WTC11 (cell line): ENCODE measurements at regions not wholly inside any gene's neighbourhood (a gene's known extent, or its start where the extent isn't known, plus 50 kb on each side); places are given as distances from the start of the nearest gene placed in this dataset.

Source experiments
- ATAC-seq: fragments of 200-7000 bp; cut with Tn5 transposase; 2 replicates; pipeline ENCODE4 v1.10.0; 2021; ENCODE audit warnings: mild to moderate bottlenecking, moderate library complexity
- CTCF ChIA-PET: fragments of 300-600 bp; sonication (Branson Sonifier 250); formaldehyde crosslinking; loops from one replicate; lab custom pipeline; 2021; ENCODE audit warnings: antibody characterized with exemption; lab: Charles Lee
- POLR2A ChIA-PET: fragments of 350-600 bp; sonication (Branson Sonifier 250); formaldehyde crosslinking; loops from one replicate; lab custom pipeline; 2021; ENCODE audit warnings: antibody characterized with exemption; lab: Charles Lee
- DNase-seq: peaks from one replicate; pipeline ENCODE4 v3.0.0; 2021; ENCODE audit warnings: low spot score
- H3K27ac Mint-ChIP-seq: 2 replicates; pipeline ENCODE4 v1.8.0; 2021; ENCODE audit warnings: mixed read lengths
- H3K27me3 Mint-ChIP-seq: 2 replicates; pipeline ENCODE4 v1.8.0; 2021; ENCODE audit warnings: low read depth, mild to moderate bottlenecking, moderate library complexity, mixed read lengths
- H3K36me3 Mint-ChIP-seq: 2 replicates; pipeline ENCODE4 v1.8.0; 2021; ENCODE audit warnings: mixed read lengths
- H3K4me1 Mint-ChIP-seq: 2 replicates; pipeline ENCODE4 v1.8.0; 2022; ENCODE audit warnings: mixed read lengths
- H3K4me3 Mint-ChIP-seq: 2 replicates; pipeline ENCODE4 v1.8.0; 2021; ENCODE audit warnings: mild to moderate bottlenecking, moderate library complexity, mixed read lengths
- H3K9me3 Mint-ChIP-seq: 2 replicates; pipeline ENCODE4 v1.8.0; 2021; ENCODE audit warnings: mixed read lengths
- AFF4 ChIP-seq: sonication (generic); formaldehyde crosslinking; IDR thresholded peaks from 2 replicates; pipeline ENCODE4 v1.8.1; 2023; ENCODE audit warnings: mild to moderate bottlenecking, missing genetic modification reagents, borderline replicate concordance
- CREM ChIP-seq: sonication (generic); formaldehyde crosslinking; IDR thresholded peaks from 2 replicates; pipeline ENCODE4 v1.8.1; 2022; ENCODE audit warnings: mild to moderate bottlenecking, missing genetic modification reagents, moderate library complexity
- EMX1 ChIP-seq: fragments of 250-450 bp; sonication (Bioruptor Pico); IDR thresholded peaks from 2 replicates; pipeline ENCODE4 v1.8.0; 2021; ENCODE audit warnings: mild to moderate bottlenecking
- ESRRA ChIP-seq: sonication (generic); formaldehyde crosslinking; IDR thresholded peaks from 2 replicates; pipeline ENCODE4 v1.8.1; 2022; ENCODE audit warnings: mild to moderate bottlenecking, missing genetic modification reagents, borderline replicate concordance
- FOXJ3 ChIP-seq: sonication (generic); formaldehyde crosslinking; IDR thresholded peaks from 2 replicates; pipeline ENCODE4 v1.9.0; 2021; ENCODE audit warnings: missing genetic modification reagents, mild to moderate bottlenecking, borderline replicate concordance
- FOXK1 ChIP-seq: sonication (generic); formaldehyde crosslinking; IDR thresholded peaks from 2 replicates; pipeline ENCODE4 v1.8.0; 2022; ENCODE audit warnings: mild to moderate bottlenecking, moderate library complexity, missing genetic modification reagents
- JUN ChIP-seq: sonication (generic); formaldehyde crosslinking; IDR thresholded peaks from 2 replicates; pipeline ENCODE4 v1.8.0; 2023; ENCODE audit warnings: mild to moderate bottlenecking, missing genetic modification reagents
- NFE2L1 ChIP-seq: sonication (generic); formaldehyde crosslinking; IDR thresholded peaks from 2 replicates; pipeline ENCODE4 v1.8.1; 2023; ENCODE audit warnings: missing genetic modification reagents
- PREB ChIP-seq: sonication (generic); formaldehyde crosslinking; IDR thresholded peaks from 2 replicates; pipeline ENCODE4 v1.8.1; 2022; ENCODE audit warnings: mild to moderate bottlenecking, missing genetic modification reagents, moderate library complexity, borderline replicate concordance
- SMAD3 ChIP-seq: sonication (generic); formaldehyde crosslinking; IDR thresholded peaks from 2 replicates; pipeline ENCODE4 v1.8.0; 2022; ENCODE audit warnings: missing genetic modification reagents, mild to moderate bottlenecking, borderline replicate concordance
- SOX15 ChIP-seq: fragments of 250-450 bp; sonication (Bioruptor Pico); IDR thresholded peaks from 2 replicates; pipeline ENCODE4 v1.9.0; 2021; ENCODE audit warnings: mild to moderate bottlenecking
- TEAD4 ChIP-seq: sonication (generic); formaldehyde crosslinking; IDR thresholded peaks from 2 replicates; pipeline ENCODE4 v1.8.0; 2022; ENCODE audit warnings: mild to moderate bottlenecking, missing genetic modification reagents
- TF ChIP-seq, protein P1 (sequence below): sonication (generic); formaldehyde crosslinking; IDR thresholded peaks from 2 replicates; pipeline ENCODE4 v1.8.1; 2023; ENCODE audit warnings: mild to moderate bottlenecking, missing genetic modification reagents
- TF ChIP-seq, protein P2 (sequence below): sonication (generic); formaldehyde crosslinking; IDR thresholded peaks from 2 replicates; pipeline ENCODE4 v1.8.0; 2022; ENCODE audit warnings: mild to moderate bottlenecking, missing genetic modification reagents
- TF ChIP-seq, protein P3 (sequence below): sonication (generic); formaldehyde crosslinking; IDR thresholded peaks from 2 replicates; pipeline ENCODE4 v1.8.0; 2023; ENCODE audit warnings: missing genetic modification reagents

DNA sequence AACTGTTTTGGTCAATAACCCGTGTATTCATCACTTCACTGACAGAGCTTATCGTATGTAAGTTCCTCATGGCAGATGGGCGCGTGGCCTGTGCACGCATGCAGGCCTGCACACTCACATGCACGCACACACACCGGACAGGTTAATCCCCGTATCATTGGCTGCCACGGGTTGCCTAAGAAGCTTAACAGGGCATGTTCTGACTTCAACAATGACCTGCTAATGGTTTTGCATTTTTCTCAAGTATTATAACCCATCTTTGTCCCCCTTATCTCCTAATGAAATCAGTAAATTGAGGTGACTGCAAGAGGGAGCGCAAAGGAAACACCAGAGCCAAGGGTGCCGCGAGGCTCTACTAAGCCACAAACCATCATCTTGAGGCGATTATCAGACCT lies 399.0 kb upstream of the ID2 start (continued):
- no peak for TF ChIP-seq TEAD4
- no peak for TF ChIP-seq JUN (CRISPR knock-in tag)
- TF ChIP-seq, protein P1, sequence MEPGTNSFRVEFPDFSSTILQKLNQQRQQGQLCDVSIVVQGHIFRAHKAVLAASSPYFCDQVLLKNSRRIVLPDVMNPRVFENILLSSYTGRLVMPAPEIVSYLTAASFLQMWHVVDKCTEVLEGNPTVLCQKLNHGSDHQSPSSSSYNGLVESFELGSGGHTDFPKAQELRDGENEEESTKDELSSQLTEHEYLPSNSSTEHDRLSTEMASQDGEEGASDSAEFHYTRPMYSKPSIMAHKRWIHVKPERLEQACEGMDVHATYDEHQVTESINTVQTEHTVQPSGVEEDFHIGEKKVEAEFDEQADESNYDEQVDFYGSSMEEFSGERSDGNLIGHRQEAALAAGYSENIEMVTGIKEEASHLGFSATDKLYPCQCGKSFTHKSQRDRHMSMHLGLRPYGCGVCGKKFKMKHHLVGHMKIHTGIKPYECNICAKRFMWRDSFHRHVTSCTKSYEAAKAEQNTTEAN (CRISPR knock-in tag), result no peak
- TF ChIP-seq CREM (CRISPR knock-in tag), result no peak
- TF ChIP-seq, protein P2, sequence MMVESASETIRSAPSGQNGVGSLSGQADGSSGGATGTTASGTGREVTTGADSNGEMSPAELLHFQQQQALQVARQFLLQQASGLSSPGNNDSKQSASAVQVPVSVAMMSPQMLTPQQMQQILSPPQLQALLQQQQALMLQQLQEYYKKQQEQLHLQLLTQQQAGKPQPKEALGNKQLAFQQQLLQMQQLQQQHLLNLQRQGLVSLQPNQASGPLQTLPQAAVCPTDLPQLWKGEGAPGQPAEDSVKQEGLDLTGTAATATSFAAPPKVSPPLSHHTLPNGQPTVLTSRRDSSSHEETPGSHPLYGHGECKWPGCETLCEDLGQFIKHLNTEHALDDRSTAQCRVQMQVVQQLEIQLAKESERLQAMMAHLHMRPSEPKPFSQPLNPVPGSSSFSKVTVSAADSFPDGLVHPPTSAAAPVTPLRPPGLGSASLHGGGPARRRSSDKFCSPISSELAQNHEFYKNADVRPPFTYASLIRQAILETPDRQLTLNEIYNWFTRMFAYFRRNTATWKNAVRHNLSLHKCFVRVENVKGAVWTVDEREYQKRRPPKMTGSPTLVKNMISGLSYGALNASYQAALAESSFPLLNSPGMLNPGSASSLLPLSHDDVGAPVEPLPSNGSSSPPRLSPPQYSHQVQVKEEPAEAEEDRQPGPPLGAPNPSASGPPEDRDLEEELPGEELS (CRISPR knock-in tag), result no peak
- no peak for TF ChIP-seq AFF4 (CRISPR knock-in tag)
- TF ChIP-seq, protein P3, sequence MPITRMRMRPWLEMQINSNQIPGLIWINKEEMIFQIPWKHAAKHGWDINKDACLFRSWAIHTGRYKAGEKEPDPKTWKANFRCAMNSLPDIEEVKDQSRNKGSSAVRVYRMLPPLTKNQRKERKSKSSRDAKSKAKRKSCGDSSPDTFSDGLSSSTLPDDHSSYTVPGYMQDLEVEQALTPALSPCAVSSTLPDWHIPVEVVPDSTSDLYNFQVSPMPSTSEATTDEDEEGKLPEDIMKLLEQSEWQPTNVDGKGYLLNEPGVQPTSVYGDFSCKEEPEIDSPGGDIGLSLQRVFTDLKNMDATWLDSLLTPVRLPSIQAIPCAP (CRISPR knock-in tag), result no peak
- no peak for TF ChIP-seq PREB
- TF ChIP-seq, all 79 proteins: peak for 0

DNA sequence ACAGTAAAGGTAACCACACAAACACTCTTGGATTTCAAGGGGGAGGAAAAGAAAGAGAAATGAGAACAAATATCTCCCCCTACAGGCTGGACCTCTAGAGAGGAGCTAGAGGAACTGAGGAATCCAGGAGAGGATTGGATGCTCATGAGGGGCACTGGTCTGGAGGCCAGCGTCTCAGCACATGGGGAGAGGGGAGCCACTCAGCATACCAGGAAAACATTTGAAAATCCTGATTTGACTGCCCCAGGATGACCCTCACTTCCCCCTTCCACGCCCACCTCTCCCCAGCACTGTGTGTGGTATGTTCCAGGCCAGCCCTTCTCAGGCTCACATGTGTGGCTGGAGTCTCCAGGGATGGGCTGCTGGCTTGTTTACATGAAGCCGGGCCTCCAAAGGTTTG lies 396.8 kb upstream of the ID2 start:
- ChIA-PET CTCF (interaction anchor here (0.7 to 1.4 kb wide), 12 partner anchors 19 to 858 kb away, joined by 3 to 6 read pairs (median 3); no protein-coding TSS in a partner anchor), POLR2A (no interaction called here)
- Mint-ChIP-seq H3K4me1 (peaks cover 19% of the 10 kb centered on the region), H3K27ac (peak overlapping the region; percentile 67), H3K9me3 (peaks cover 4% of the 10 kb centered on the region; the same call in 1 of the 2 replicates), H3K36me3 (no peaks in the 10 kb centered on the region), H3K4me3 (no peak overlapping the region), H3K27me3 (no peaks in the 10 kb centered on the region; the same call in 1 of the 2 replicates)
- DNase-seq (no peak), ATAC-seq (peak; percentile 85)
- no peak for TF ChIP-seq SMAD3

DNA sequence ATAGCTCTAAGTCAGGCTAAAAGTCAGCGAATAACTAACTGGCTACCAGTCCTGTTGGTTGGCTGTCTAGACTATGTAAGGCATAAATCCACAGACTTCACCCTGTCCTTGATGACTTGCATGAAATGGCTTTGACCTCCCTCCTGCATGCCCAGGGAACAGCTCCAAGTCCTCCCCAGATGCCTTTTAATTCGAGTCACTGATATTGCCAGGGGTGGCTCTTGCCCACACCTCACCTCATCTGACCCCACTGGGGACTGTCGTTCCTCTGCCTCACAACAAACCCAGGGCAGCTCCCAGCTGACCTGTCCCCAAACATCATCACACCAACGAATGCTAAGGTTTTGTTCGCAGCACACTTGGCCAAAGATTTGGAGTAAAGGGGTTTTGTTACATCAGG lies 396.0 kb upstream of the ID2 start:
- POLR2A ChIA-PET, result no interaction called here
- TF ChIP-seq FOXK1 (CRISPR knock-in tag), result no peak
- no peak for TF ChIP-seq SOX15 (CRISPR knock-in tag)
- TF ChIP-seq ESRRA, result no peak
- TF ChIP-seq EMX1, result no peak
- TF ChIP-seq FOXJ3 (CRISPR knock-in tag), result no peak
- no peak for TF ChIP-seq NFE2L1 (CRISPR knock-in tag)
- H3K36me3 Mint-ChIP-seq, result no peaks in the 10 kb centered on the region
- H3K27ac Mint-ChIP-seq, result no peak overlapping the region
- no peaks in the 10 kb centered on the region; the same call in 1 of the 2 replicates for H3K27me3 Mint-ChIP-seq
- DNase-seq (no peak), ATAC-seq (no peak)
- peaks cover 19% of the 10 kb centered on the region for H3K4me1 Mint-ChIP-seq
- CTCF ChIA-PET, result interaction anchor here (1.4 kb wide), 1 partner anchor 20 kb away, joined by 3 read pairs; no protein-coding TSS in a partner anchor
- peaks cover 4% of the 10 kb centered on the region; the same call in 1 of the 2 replicates for H3K9me3 Mint-ChIP-seq
- no peak overlapping the region for H3K4me3 Mint-ChIP-seq
